ENCODE measurements at regions not wholly inside any gene's neighbourhood (a gene's known extent, or its start where the extent isn't known, plus 50 kb on each side); places are given as distances from the start of the nearest gene placed in this dataset.

DNA sequence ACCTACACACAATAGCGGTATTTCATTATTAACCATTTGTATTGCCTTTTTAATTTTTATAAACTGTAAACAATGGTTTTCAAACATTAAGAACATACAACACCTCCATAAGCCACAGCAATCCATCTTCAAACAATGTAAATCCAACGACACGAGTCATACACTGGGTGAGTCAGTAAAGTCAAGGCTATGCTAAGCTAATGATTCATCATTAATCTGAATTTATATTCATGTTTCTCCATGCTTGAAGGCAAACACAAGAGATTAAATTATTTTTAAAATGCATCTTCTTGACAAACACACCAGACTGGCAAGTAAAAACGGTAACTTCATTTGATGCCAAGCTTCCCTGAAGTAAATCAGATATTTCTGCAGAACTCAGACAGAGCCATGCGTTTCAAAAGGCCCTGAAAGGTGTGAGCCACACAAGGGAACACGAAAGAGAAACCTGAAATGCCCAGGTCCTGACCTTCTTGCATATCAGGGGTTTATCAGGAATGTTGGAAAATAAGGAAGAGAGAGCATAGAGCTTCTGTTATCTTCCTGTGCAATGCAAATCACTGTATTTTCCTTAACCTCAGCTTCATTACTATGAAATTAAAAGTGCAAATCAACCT lies 162.5 kb downstream of the ALDH8A1 start:
- TF ChIP-seq, protein P1, sequence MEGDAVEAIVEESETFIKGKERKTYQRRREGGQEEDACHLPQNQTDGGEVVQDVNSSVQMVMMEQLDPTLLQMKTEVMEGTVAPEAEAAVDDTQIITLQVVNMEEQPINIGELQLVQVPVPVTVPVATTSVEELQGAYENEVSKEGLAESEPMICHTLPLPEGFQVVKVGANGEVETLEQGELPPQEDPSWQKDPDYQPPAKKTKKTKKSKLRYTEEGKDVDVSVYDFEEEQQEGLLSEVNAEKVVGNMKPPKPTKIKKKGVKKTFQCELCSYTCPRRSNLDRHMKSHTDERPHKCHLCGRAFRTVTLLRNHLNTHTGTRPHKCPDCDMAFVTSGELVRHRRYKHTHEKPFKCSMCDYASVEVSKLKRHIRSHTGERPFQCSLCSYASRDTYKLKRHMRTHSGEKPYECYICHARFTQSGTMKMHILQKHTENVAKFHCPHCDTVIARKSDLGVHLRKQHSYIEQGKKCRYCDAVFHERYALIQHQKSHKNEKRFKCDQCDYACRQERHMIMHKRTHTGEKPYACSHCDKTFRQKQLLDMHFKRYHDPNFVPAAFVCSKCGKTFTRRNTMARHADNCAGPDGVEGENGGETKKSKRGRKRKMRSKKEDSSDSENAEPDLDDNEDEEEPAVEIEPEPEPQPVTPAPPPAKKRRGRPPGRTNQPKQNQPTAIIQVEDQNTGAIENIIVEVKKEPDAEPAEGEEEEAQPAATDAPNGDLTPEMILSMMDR (IDR thresholded peaks at IDR 0.05) = no peak
- no peak for TF ChIP-seq POLR2A (IDR thresholded peaks at IDR 0.05)

All from heart left ventricle (tissue), 13 donors.